Central memory CD8-positive, alpha-beta T cell (primary cell): ENCODE measurements at regions not wholly inside any gene's neighbourhood (a gene's known extent, or its start where the extent isn't known, plus 50 kb on each side); places are given as distances from the start of the nearest gene placed in this dataset.
"Not testable (repeated sequence)": the region's sequence is repeated elsewhere in the genome, so short reads cannot be mapped to it uniquely, and the experiment has no call there.

Source experiments
- ATAC-seq: fragments of 150-1000 bp; cut with Tn5 transposase; replicated peaks from 2 replicates; pipeline ENCODE4 v1.10.0; 2022; ENCODE audit warnings: mild to moderate bottlenecking, moderate FRiP score, moderate number of reproducible peaks; ENCODE audit not compliant: poor library complexity, severe bottlenecking; ENCODE audit errors: extremely low read depth
- DNase-seq, 2 donors: peaks; one replicate each; pipeline ENCODE4 v3.0.0; 2021; ENCODE audit warnings: low spot score in 2 of 2
- H3K27ac Mint-ChIP-seq: one replicate; pipeline ENCODE4 v1.8.0; 2022; ENCODE audit warnings: low read depth, mild to moderate bottlenecking, moderate library complexity, mixed read lengths
- H3K27me3 Mint-ChIP-seq: one replicate; pipeline ENCODE4 v1.8.0; 2022; ENCODE audit warnings: mixed read lengths
- H3K36me3 Mint-ChIP-seq: one replicate; pipeline ENCODE4 v1.8.0; 2022; ENCODE audit warnings: mild to moderate bottlenecking, moderate library complexity, mixed read lengths; ENCODE audit not compliant: insufficient read depth
- H3K4me1 Mint-ChIP-seq: one replicate; pipeline ENCODE4 v1.8.0; 2022; ENCODE audit warnings: mixed read lengths
- H3K4me3 Mint-ChIP-seq: one replicate; pipeline ENCODE4 v1.8.0; 2022; ENCODE audit warnings: mild to moderate bottlenecking, moderate library complexity, mixed read lengths
- H3K9me3 Mint-ChIP-seq: one replicate; pipeline ENCODE4 v1.8.0; 2022; ENCODE audit warnings: mixed read lengths

- Mint-ChIP-seq H3K27me3 (peaks cover 29% of the 10 kb centered on the region), H3K4me3 (no peak overlapping the region), H3K4me1 (no peaks in the 10 kb centered on the region), H3K9me3 (no peaks in the 10 kb centered on the region), H3K36me3 (no peaks in the 10 kb centered on the region), H3K27ac (no peak overlapping the region)
- ATAC-seq (no peak), DNase-seq (no peak)
Measured at GRCh38 chr2:38462121-38462661, 85.1 kb upstream of the ATL2 start.

DNA sequence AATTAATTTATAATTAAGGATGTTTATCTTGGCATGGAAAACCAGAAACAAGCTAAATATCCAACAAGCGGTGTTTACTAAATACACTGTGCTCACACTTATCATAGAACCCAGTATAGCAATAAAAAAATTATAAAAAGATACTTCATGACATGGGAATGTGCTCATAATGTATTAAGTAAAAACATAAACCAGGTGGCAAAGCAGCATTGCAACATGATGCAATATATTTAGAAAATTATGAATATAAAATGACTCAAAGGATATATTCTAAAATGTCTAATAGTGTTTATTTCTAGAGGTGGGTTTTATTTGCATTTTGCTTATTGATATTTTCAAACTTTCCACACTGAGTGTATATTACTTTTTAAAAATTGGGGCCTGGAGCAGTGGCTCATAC is 84.4 kb upstream of the ATL2 start:
- DNase-seq (no peak), ATAC-seq (no peak)
- H3K4me1 Mint-ChIP-seq: no peaks in the 10 kb centered on the region
- peaks cover 36% of the 10 kb centered on the region for H3K27me3 Mint-ChIP-seq
- no peaks in the 10 kb centered on the region for H3K36me3 Mint-ChIP-seq
- H3K9me3 Mint-ChIP-seq: no peaks in the 10 kb centered on the region
- H3K27ac Mint-ChIP-seq: no peak overlapping the region
- H3K4me3 Mint-ChIP-seq: no peak overlapping the region

DNA sequence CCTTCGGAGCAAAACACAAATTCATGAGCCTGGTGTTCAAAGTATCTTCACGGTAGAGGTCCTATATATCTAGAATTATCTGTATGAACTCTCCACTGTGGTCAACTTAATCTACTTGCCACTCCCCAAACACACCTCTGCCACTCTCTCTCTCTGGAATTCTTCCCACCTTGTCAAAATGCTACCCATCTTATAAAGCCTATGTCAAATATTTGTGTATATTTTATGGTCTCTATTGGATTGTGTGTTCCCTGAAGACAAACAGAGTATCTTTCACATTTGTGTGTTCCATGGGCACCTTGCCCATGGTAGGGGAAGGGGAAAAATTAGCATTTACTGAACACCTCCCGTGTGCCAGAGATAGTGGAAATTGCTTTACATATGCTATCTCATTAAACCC is 83.2 kb upstream of the ATL2 start:
- Mint-ChIP-seq H3K4me1 (no peaks in the 10 kb centered on the region), H3K4me3 (no peak overlapping the region), H3K36me3 (no peaks in the 10 kb centered on the region), H3K9me3 (no peaks in the 10 kb centered on the region), H3K27ac (no peak overlapping the region), H3K27me3 (peaks cover 35% of the 10 kb centered on the region)
- DNase-seq: no peak
- ATAC-seq: no peak

- Mint-ChIP-seq H3K4me1 (no peaks in the 10 kb centered on the region), H3K27ac (no peak overlapping the region), H3K9me3 (no peaks in the 10 kb centered on the region), H3K27me3 (peaks cover 26% of the 10 kb centered on the region), H3K36me3 (no peaks in the 10 kb centered on the region), H3K4me3 (no peak overlapping the region)
- ATAC-seq (no peak), DNase-seq (no peak)
Measured at GRCh38 chr2:38454081-38454480, 77.0 kb upstream of the ATL2 start.

GRCh38 chr2:38451778-38452177 is 74.7 kb upstream of the ATL2 start:
- H3K36me3 Mint-ChIP-seq, ATAC-seq, H3K9me3 Mint-ChIP-seq, DNase-seq, H3K4me3 Mint-ChIP-seq, H3K27ac Mint-ChIP-seq, H3K4me1 Mint-ChIP-seq, H3K27me3 Mint-ChIP-seq: not testable (repeated sequence)

DNA sequence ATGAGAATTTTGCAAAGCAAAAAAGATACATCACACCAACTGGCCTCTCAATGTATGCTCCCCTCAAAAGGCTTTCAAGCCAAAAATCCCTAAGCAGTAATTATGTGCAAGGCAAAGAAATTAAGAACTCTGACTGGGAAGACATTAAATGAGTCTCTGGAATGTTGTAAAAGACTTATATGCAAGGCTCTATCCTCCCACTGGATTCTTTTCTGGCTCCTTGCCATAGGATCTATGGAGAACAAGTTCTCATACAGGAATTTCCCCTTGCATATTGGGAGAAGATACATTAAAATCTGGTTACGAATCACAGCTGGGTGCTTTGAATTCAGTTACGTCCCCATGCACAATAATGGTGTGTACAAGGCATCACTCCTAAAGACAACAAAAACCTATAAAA is 73.4 kb upstream of the ATL2 start:
- ATAC-seq: no peak
- H3K27ac Mint-ChIP-seq: no peak overlapping the region

GRCh38 chr2:38448692-38449410 is 71.8 kb upstream of the ATL2 start:
- no peak overlapping the region for H3K27ac Mint-ChIP-seq

More for the DNA sequence above, 73.4 kb upstream of the ATL2 start:
- Mint-ChIP-seq H3K4me3 (no peak overlapping the region), H3K4me1 (no peaks in the 10 kb centered on the region), H3K27me3 (no peaks in the 10 kb centered on the region), H3K36me3 (no peaks in the 10 kb centered on the region), H3K9me3 (no peaks in the 10 kb centered on the region)
- no peak for DNase-seq

DNA sequence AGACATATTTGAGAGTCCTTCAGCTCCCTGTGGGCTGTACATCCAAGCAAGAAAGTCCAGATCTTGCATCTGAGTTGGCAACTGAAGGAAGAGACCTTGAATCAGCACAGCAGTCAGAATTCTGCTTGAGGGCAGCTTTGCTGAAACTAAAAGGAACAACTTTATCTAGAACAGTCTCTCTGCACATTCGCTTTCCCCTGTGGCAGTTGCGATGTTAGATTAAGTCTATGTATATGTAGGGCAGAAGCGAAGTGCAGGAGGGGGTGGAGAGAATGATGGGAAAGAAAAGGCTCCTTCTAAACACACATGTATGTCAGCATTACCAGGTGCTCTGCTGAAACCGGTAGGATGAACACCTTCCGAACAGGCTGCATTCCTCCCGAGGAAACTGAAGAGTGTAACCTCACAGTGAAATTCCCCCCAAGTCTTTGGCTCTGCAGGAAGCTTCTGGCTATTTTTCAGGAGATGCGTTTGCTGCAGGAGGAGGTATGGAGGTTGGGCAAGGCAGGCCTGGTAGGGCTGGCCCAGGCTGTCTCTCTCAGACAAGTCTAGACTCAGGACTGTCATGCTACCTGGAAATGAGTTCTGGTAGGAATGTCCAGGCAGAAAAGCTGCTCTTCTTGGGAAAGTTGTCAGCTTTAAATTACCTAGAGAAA is 70.0 kb upstream of the ATL2 start:
- no peaks in the 10 kb centered on the region for H3K4me1 Mint-ChIP-seq
- no peak overlapping the region for H3K27ac Mint-ChIP-seq
- DNase-seq (no peak), ATAC-seq (no peak)
- no peak overlapping the region for H3K4me3 Mint-ChIP-seq
- no peaks in the 10 kb centered on the region for H3K36me3 Mint-ChIP-seq
- no peaks in the 10 kb centered on the region for H3K9me3 Mint-ChIP-seq
- H3K27me3 Mint-ChIP-seq: peaks cover 12% of the 10 kb centered on the region

More at GRCh38 chr2:38448692-38449410, 71.8 kb upstream of the ATL2 start:
- Mint-ChIP-seq H3K27me3 (no peaks in the 10 kb centered on the region), H3K4me1 (no peaks in the 10 kb centered on the region), H3K4me3 (no peak overlapping the region), H3K36me3 (no peaks in the 10 kb centered on the region), H3K9me3 (no peaks in the 10 kb centered on the region)
- DNase-seq (no peak), ATAC-seq (no peak)

GRCh38 chr2:38446418-38446817 is 69.3 kb upstream of the ATL2 start:
- peaks cover 19% of the 10 kb centered on the region for H3K27me3 Mint-ChIP-seq
- DNase-seq: no peak
- no peak overlapping the region for H3K27ac Mint-ChIP-seq
- H3K4me3 Mint-ChIP-seq: no peak overlapping the region
- no peaks in the 10 kb centered on the region for H3K4me1 Mint-ChIP-seq
- no peaks in the 10 kb centered on the region for H3K36me3 Mint-ChIP-seq
- ATAC-seq: no peak
- H3K9me3 Mint-ChIP-seq: no peaks in the 10 kb centered on the region

DNA sequence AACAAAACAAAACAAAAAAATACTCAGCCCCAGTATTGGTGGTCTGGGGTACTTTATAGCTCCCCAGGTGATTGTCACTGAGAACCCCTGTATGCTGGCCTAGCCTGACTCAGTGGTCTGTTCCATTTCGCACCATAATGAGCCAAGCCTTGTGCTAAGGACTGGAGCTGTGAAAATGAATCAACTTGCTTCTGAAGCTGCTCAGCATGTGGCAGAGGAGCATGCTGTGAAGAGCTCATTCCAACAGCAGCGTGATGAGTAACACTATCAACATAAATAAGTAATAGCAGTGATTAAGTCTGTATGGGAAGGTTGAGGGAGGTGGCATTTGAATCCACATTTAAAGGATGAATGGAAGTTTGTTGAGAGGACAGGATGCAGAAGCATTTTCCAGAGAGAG is 67.2 kb upstream of the ATL2 start:
- peaks cover 29% of the 10 kb centered on the region for H3K27me3 Mint-ChIP-seq
- no peaks in the 10 kb centered on the region for H3K36me3 Mint-ChIP-seq
- ATAC-seq: no peak

DNA sequence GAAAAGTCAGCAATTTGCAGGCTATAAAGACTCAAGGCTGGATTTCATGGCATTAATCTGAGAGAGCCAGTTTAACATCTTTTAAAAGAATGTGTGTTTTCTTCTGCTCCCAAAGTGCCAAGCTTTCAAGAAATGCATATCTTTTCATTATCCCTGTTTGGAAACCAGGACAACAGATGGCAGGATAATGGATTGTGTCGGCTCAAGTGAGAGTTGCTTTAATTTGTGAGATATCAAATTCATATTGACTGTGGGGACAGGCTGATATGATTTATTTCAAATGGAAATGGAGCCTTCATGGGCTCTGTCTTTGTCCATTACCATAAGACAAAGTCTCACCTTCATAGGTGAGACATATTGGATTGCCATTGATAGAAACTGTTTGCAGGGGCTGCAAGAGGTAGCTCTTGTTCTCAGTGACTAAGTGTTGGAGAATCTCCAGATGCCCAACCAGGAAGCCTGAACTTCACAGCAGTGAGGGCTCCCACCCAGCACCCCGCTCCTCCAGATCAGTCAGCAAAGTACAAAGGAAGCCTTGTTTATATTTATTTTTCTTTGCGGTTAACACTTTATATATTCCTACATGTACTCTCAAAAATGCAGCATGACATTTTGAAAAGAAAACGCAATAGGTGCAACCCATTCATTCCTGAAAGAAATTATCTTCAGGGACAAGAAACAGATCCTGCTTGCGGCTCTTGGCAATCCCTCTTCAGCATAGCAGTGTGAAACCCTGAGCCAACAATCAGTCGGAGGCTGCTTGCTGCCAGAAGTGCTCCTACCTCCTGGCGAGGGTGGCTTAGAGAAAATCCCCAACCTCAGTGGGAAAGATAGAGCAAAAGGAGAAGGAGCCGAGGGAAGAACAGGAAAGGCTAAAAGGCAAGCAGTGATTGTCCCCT is 65.8 kb upstream of the ATL2 start:
- no peaks in the 10 kb centered on the region for H3K36me3 Mint-ChIP-seq
- H3K27me3 Mint-ChIP-seq: peaks cover 40% of the 10 kb centered on the region
- H3K4me3 Mint-ChIP-seq: no peak overlapping the region
- H3K4me1 Mint-ChIP-seq: no peaks in the 10 kb centered on the region
- H3K27ac Mint-ChIP-seq: no peak overlapping the region
- H3K9me3 Mint-ChIP-seq: no peaks in the 10 kb centered on the region
- DNase-seq (no peak), ATAC-seq (no peak)

More for the DNA sequence above, 67.2 kb upstream of the ATL2 start:
- no peaks in the 10 kb centered on the region for H3K9me3 Mint-ChIP-seq
- H3K4me3 Mint-ChIP-seq: no peak overlapping the region
- DNase-seq: no peak
- H3K4me1 Mint-ChIP-seq: no peaks in the 10 kb centered on the region
- no peak overlapping the region for H3K27ac Mint-ChIP-seq

- Mint-ChIP-seq H3K4me1 (no peaks in the 10 kb centered on the region), H3K4me3 (no peak overlapping the region), H3K27me3 (peaks cover 45% of the 10 kb centered on the region), H3K36me3 (no peaks in the 10 kb centered on the region), H3K9me3 (no peaks in the 10 kb centered on the region), H3K27ac (no peak overlapping the region)
- ATAC-seq (no peak), DNase-seq (no peak)
Measured at GRCh38 chr2:38441346-38441745, 64.3 kb upstream of the ATL2 start.
